Osteoblast (primary cell): ENCODE measurements at regions not wholly inside any gene's neighbourhood (a gene's known extent, or its start where the extent isn't known, plus 50 kb on each side); places are given as distances from the start of the nearest gene placed in this dataset.

Source experiments
- DNase-seq: peaks from one replicate; pipeline ENCODE4 v3.0.0; 2011; ENCODE audit warnings: low spot score, mixed read lengths; ENCODE audit not compliant: insufficient read length; ENCODE audit errors: missing footprints
- H2AFZ ChIP-seq: 2 replicates; pipeline ENCODE4 v1.6.0; 2011; ENCODE audit warnings: mild to moderate bottlenecking, low read length
- H3K27ac ChIP-seq: 2 replicates; pipeline ENCODE4 v1.5.1; 2011; ENCODE audit warnings: mild to moderate bottlenecking, low read depth, low read length, moderate library complexity
- H3K27me3 ChIP-seq: 2 replicates; pipeline ENCODE4 v1.6.0; 2012; ENCODE audit warnings: mild to moderate bottlenecking, control low read depth, inconsistent platforms, low read length, moderate library complexity; ENCODE audit not compliant: insufficient read depth
- H3K36me3 ChIP-seq: 2 replicates; pipeline ENCODE4 v1.5.1; 2011; ENCODE audit warnings: mild to moderate bottlenecking, low read length, control low read depth, moderate library complexity; ENCODE audit not compliant: insufficient read depth
- H3K4me1 ChIP-seq: 2 replicates; pipeline ENCODE4 v1.5.1; 2011; ENCODE audit warnings: mild to moderate bottlenecking, low read length, control low read depth, moderate library complexity; ENCODE audit not compliant: insufficient read depth
- H3K4me2 ChIP-seq: 2 replicates; pipeline ENCODE4 v1.6.0; 2011; ENCODE audit warnings: mild to moderate bottlenecking, low read length; ENCODE audit not compliant: insufficient read depth
- H3K4me3 ChIP-seq: fragments of 200-600 bp; sonication (generic); 3 replicates; pipeline ENCODE4 v1.5.1; 2012; ENCODE audit warnings: mild to moderate bottlenecking, low read length, inconsistent platforms; ENCODE audit not compliant: insufficient read depth
- H3K79me2 ChIP-seq: 2 replicates; pipeline ENCODE4 v1.6.0; 2012; ENCODE audit warnings: mild to moderate bottlenecking, low read length, control low read depth, inconsistent platforms; ENCODE audit not compliant: insufficient read depth
- H3K9me3 ChIP-seq: 2 replicates; pipeline ENCODE4 v1.5.1; 2011; ENCODE audit warnings: low read depth, low read length, control low read depth
- H4K20me1 ChIP-seq: 2 replicates; pipeline ENCODE4 v1.6.0; 2012; ENCODE audit warnings: mild to moderate bottlenecking, low read length, control low read depth; ENCODE audit not compliant: insufficient read depth
- CTCF ChIP-seq: IDR thresholded peaks from 2 replicates; pipeline ENCODE4 v1.5.1; 2011; ENCODE audit warnings: mild to moderate bottlenecking, low read depth, low read length, moderate library complexity; ENCODE audit errors: extremely low read depth

GRCh38 chr6:68368845-68369244, 266.2 kb upstream of the ADGRB3 start:
- DNase-seq = no peak
- TF ChIP-seq CTCF = no peak
- H3K27me3 ChIP-seq = no peaks in the 10 kb centered on the region
- peaks cover 3% of the 10 kb centered on the region for H3K9me3 ChIP-seq
- H3K79me2 ChIP-seq = no peaks in the 10 kb centered on the region
- no peak overlapping the region for H2AFZ ChIP-seq
- no peak overlapping the region for H3K4me3 ChIP-seq
- H4K20me1 ChIP-seq = no peaks in the 10 kb centered on the region
- H3K4me1 ChIP-seq = no peaks in the 10 kb centered on the region
- H3K27ac ChIP-seq = no peak overlapping the region
- no peak overlapping the region for H3K4me2 ChIP-seq
- H3K36me3 ChIP-seq = no peaks in the 10 kb centered on the region

DNA sequence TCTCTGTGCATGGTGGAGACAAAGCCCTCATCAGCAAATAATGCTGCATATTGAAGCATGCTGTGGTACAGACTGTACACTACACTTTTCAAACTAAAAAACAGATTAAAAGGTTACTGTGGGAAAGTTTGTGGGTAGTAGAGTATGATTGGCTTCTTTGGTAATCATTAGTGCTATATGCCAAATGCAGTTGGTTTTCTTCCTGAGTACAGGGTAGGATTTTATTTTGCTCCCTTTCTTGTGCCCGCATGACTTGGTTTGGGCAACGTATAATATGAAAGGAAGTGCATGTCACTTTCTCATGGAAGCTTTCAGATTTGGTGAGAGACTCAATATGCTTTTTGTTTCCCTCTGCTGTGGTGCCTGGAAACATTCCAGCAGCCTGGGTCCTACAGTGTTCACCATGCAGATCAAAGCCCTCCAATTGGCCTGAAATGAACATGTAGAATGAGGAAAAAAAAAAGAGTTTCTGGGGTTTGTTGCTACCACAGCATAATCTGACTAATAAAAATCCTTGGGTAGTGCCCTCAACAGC, 270.7 kb upstream of the ADGRB3 start:
- Histone ChIP-seq H3K4me3 (no peak overlapping the region), H3K4me2 (no peak overlapping the region), H2AFZ (no peak overlapping the region), H3K27me3 (no peaks in the 10 kb centered on the region), H3K27ac (no peak overlapping the region), H4K20me1 (no peaks in the 10 kb centered on the region), H3K79me2 (no peaks in the 10 kb centered on the region), H3K4me1 (no peaks in the 10 kb centered on the region), H3K36me3 (no peaks in the 10 kb centered on the region), H3K9me3 (no peaks in the 10 kb centered on the region)
- TF ChIP-seq CTCF = no peak
- DNase-seq = no peak

- no peaks in the 10 kb centered on the region for H3K9me3 ChIP-seq
- H3K4me1 ChIP-seq = no peaks in the 10 kb centered on the region
- no peak overlapping the region for H2AFZ ChIP-seq
- no peak for TF ChIP-seq CTCF
- no peak overlapping the region for H3K27ac ChIP-seq
- no peaks in the 10 kb centered on the region for H3K79me2 ChIP-seq
- no peaks in the 10 kb centered on the region for H4K20me1 ChIP-seq
- no peak overlapping the region for H3K4me2 ChIP-seq
- no peaks in the 10 kb centered on the region for H3K27me3 ChIP-seq
- H3K36me3 ChIP-seq = no peaks in the 10 kb centered on the region
- no peak for DNase-seq
- no peak overlapping the region for H3K4me3 ChIP-seq
Measured at GRCh38 chr6:68343901-68344300, 291.2 kb upstream of the ADGRB3 start.

GRCh38 chr6:68342286-68342685, 292.8 kb upstream of the ADGRB3 start:
- H3K79me2 ChIP-seq = no peaks in the 10 kb centered on the region
- no peak overlapping the region for H3K4me2 ChIP-seq
- H3K27ac ChIP-seq = no peak overlapping the region
- no peak overlapping the region for H3K4me3 ChIP-seq
- H2AFZ ChIP-seq = no peak overlapping the region
- no peak for DNase-seq
- TF ChIP-seq CTCF = no peak
- H3K27me3 ChIP-seq = no peaks in the 10 kb centered on the region
- H4K20me1 ChIP-seq = no peaks in the 10 kb centered on the region
- no peaks in the 10 kb centered on the region for H3K36me3 ChIP-seq
- no peaks in the 10 kb centered on the region for H3K4me1 ChIP-seq
- H3K9me3 ChIP-seq = no peaks in the 10 kb centered on the region
